22Rv1 (cell line): ENCODE measurements at regions not wholly inside any gene's neighbourhood (a gene's known extent, or its start where the extent isn't known, plus 50 kb on each side); places are given as distances from the start of the nearest gene placed in this dataset.

Source experiments
- ZFX ChIP-seq: fragments of 450-650 bp; IDR thresholded peaks from 2 replicates; pipeline ENCODE4 v1.6.1; 2017; ENCODE audit warnings: antibody characterized with exemption, borderline replicate concordance
- TF ChIP-seq, protein P1 (sequence below): fragments of 450-650 bp; IDR thresholded peaks from 2 replicates; pipeline ENCODE4 v1.5.1; 2017; ENCODE audit warnings: mild to moderate bottlenecking

DNA sequence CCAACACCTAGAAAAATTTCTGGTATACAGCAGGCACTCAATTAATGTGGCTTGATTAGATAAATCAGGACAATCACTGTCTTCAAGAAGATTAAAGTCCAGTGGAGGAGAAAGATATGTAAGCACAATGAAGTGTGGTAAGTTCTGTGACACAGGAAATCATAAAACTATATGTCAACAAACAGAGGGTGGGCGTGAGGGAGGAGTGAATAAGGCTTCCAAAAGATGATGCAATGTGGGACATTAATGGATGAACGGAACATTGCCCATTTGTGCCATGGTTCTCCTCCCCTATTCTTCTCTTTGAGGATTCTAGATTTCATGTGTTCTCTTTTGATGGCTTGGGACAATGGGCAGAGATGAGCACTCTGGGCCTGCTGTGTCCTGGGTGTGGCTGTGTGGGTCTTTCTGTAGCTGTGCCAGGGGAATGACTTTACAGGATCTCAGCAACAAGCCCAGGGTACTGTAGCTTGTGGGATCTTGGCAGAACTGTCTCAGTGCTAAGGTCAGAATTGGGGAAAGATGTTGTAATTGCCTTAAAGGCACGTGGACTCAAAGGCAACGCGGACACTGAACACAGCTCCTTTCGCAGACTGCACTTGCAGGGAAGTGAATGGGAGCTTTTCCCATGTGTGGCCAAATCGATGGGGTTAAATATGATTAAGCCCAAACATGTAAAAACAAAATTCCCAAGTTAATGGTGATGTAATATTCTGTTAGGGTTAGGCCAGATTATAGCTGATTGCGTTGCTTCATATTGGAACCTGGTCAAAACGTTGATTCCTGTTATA is 366.9 kb downstream of the TGFB2 start:
- TF ChIP-seq, protein P1, sequence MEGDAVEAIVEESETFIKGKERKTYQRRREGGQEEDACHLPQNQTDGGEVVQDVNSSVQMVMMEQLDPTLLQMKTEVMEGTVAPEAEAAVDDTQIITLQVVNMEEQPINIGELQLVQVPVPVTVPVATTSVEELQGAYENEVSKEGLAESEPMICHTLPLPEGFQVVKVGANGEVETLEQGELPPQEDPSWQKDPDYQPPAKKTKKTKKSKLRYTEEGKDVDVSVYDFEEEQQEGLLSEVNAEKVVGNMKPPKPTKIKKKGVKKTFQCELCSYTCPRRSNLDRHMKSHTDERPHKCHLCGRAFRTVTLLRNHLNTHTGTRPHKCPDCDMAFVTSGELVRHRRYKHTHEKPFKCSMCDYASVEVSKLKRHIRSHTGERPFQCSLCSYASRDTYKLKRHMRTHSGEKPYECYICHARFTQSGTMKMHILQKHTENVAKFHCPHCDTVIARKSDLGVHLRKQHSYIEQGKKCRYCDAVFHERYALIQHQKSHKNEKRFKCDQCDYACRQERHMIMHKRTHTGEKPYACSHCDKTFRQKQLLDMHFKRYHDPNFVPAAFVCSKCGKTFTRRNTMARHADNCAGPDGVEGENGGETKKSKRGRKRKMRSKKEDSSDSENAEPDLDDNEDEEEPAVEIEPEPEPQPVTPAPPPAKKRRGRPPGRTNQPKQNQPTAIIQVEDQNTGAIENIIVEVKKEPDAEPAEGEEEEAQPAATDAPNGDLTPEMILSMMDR = no peak
- TF ChIP-seq ZFX = no peak
